ENCODE measurements at regions not wholly inside any gene's neighbourhood (a gene's known extent, or its start where the extent isn't known, plus 50 kb on each side); places are given as distances from the start of the nearest gene placed in this dataset.

DNA sequence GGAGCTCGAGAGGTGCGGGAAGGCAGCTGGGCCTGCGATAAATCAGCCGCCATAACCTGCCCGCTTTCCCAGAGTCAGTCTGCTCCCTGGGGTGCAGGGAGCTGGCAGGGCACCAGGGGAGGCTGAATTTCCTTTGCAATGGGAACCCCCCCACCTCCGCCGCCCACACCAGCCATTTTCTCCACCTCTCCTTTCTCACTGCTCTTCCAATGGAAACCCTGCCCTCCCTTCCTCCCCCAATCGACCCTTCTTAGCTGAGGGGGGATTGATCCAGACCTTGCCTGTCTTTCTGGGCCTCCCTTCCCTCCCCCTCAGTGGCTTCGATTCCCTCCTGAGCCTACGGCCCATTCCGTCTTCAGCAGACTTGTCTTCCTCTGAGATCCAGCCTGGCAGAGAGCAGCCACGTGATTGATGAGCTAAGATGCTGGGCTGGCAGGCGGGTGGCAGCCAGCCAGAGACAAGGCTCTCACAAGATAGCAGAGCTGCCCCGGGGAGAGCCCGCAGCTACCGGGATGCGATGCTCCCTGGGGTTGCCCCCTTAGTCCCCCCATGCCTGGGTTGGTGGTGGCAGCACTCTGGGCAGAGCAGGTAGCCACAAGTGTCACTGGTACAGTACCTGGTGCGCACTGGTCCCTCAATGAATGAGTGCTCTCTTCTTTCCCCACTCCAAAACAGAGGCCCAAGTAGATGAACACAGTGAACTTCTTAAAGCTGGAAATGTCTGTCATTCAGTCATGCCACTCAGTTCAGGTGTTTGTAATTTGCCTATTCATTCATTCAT is 53.7 kb upstream of the FABP6 start:
- DNase-seq (ENCODE audit: low spot score) = no peak

DNA sequence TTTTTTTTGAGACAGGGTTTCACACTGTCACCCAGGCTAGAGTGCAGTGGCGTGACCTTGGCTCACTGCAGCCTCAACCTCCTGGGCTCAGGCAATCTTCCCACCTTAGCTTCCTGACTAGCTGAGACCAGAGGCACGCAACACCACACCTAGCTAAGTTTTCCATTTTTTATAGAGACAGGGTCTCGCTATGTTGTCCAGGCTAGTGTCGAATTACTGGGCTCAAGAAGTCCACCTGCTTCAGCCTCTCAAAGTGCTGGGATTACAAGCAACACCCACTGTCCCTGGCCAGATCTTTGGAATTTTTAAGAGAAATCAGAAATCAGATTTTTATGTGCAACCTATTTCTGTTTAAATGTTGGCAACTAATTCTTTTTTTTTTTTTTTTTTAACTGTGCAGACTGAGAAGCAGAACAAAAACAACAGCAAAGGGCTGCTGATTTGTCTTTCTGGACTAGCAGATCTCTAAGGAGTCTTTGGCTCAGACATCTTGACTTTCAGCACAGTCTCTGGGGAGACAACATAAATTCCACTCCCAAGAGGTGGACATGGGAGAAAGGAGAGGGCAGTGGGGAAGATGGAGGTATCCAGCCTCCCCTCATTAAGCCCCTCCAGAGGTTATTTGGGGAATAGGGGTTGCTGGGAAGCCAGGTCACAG is 54.4 kb upstream of the FABP6 start:
- no peak for DNase-seq (ENCODE audit: low spot score)

DNA sequence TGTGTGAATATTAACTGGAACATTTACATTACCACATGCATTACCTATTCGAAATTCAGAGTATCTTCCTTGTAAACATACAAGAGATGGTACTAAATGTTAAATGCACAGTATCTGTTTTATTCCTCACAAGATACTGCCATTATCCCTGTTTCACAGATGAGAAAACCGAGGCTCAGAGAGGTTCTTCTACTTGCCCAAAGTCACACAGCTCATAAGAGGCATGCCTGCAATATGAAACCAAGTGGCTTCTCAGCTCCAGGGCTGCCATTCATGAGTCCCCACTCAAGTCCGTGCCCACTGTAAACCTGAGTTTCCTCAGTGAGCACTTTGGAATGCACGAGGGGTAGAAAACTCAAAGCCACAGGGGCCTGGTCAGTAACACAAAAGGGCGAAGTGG is 55.0 kb upstream of the FABP6 start:
- DNase-seq (ENCODE audit: low spot score) = no peak

DNA sequence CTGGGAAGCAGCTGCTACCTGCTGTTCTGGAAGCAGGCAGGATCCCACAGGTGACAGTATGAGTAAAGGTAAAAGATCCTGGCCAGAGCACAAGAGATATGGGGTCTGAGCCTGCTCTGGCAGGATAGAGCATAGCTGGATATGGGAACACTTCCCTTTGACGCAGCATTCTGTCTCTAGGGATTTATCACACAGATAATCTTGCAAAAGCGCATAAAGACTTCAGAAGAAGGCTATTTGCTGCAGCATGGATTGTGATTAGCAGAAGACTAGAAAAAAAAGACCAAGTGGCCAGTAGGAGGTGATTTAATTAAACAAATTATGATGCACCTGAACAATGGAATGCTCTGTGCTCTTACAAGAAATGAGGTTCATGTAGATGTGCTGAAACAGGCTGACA is 52.4 kb upstream of the PWWP2A start:
- no peak for DNase-seq (ENCODE audit: low spot score)

DNA sequence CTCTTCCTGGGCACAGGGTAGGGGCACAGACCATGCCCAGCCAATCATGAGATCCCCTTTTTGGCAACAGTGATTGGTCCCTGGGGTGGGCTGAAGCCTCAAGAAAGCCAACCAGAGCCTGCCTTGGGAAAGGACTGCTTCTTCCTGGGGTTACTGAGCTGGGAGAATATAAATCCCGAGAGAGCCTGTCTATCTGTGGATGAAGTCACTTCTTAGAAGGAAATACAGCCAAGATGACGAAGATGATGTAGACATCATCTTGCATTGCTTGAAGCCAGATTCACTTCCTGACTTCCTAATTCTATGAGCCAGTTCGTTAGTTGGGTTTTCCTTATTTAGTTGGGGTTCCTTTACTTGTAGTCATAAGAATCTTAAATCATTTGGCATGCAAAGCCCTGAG is 50.1 kb upstream of the PWWP2A start:
- peak; percentile 77 for DNase-seq (ENCODE audit: low spot score)

All from hepatic stellate cell (primary cell).